ENCODE measurements at regions not wholly inside any gene's neighbourhood (a gene's known extent, or its start where the extent isn't known, plus 50 kb on each side); places are given as distances from the start of the nearest gene placed in this dataset.

GRCh38 chr20:51216850-51217249 is 193.9 kb upstream of the KCNG1 start:
- DNase-seq = no peak

GRCh38 chr20:51212816-51213215 is 189.9 kb upstream of the KCNG1 start:
- DNase-seq = no peak

- no peak for DNase-seq
These were observed 188.3 kb upstream of the KCNG1 start for GRCh38 chr20:51211191-51211590.

GRCh38 chr20:51210084-51210483 is 187.2 kb upstream of the KCNG1 start:
- no peak for DNase-seq

- no peak for DNase-seq
These were observed 185.3 kb upstream of the KCNG1 start for GRCh38 chr20:51208162-51208561.

- DNase-seq = no peak
These were observed 183.2 kb upstream of the KCNG1 start for GRCh38 chr20:51206032-51206662.

GRCh38 chr20:51204794-51205193 is 181.9 kb upstream of the KCNG1 start:
- no peak for DNase-seq

- no peak for DNase-seq
These were observed 181.3 kb upstream of the KCNG1 start for GRCh38 chr20:51204051-51204715.

- DNase-seq = no peak
These were observed 179.4 kb upstream of the KCNG1 start for GRCh38 chr20:51202304-51202703.

- no peak for DNase-seq
These were observed 177.0 kb upstream of the KCNG1 start for GRCh38 chr20:51199920-51200319.

- DNase-seq = no peak
These were observed 176.1 kb upstream of the KCNG1 start for GRCh38 chr20:51198876-51199523.

- no peak for DNase-seq
These were observed 175.3 kb upstream of the KCNG1 start for GRCh38 chr20:51198238-51198637.

- DNase-seq = no peak
These were observed 174.2 kb upstream of the KCNG1 start for GRCh38 chr20:51196991-51197651.

- DNase-seq = no peak
These were observed 173.1 kb upstream of the KCNG1 start for GRCh38 chr20:51195990-51196389.

- peak; percentile 56 for DNase-seq
These were observed 172.6 kb upstream of the KCNG1 start for GRCh38 chr20:51195419-51195901.

GRCh38 chr20:51193066-51193772 is 170.3 kb upstream of the KCNG1 start:
- no peak for DNase-seq

GRCh38 chr20:51190783-51191180 is 167.9 kb upstream of the KCNG1 start:
- DNase-seq = no peak

- no peak for DNase-seq
These were observed 167.2 kb upstream of the KCNG1 start for GRCh38 chr20:51189814-51190782.

- DNase-seq = no peak
These were observed 166.0 kb upstream of the KCNG1 start for GRCh38 chr20:51188941-51189340.

- DNase-seq = no peak
These were observed 164.4 kb upstream of the KCNG1 start for GRCh38 chr20:51187261-51187660.

GRCh38 chr20:51185861-51186260 is 163.0 kb upstream of the KCNG1 start:
- DNase-seq = no peak

- no peak for DNase-seq
These were observed 162.4 kb upstream of the KCNG1 start for GRCh38 chr20:51185277-51185676.

All from OCI-M1 (cell line).